ENCODE measurements at regions not wholly inside any gene's neighbourhood (a gene's known extent, or its start where the extent isn't known, plus 50 kb on each side); places are given as distances from the start of the nearest gene placed in this dataset.

GRCh38 chr10:57894361-57894760, 373.3 kb downstream of the IPMK start:
- TF ChIP-seq CTCF (conservative IDR thresholded peaks at IDR 0.05; ENCODE audit: low read length) (no peak), EZH2phosphoT487 (IDR thresholded peaks at IDR 0.05; ENCODE audit: borderline replicate concordance) (no peak)
